Sigmoid colon (tissue), 6 donors: ENCODE measurements at regions not wholly inside any gene's neighbourhood (a gene's known extent, or its start where the extent isn't known, plus 50 kb on each side); places are given as distances from the start of the nearest gene placed in this dataset.

Experiments
- DNase-seq: peaks from one replicate; pipeline ENCODE4 v3.0.0-alpha.2; 2019
- H3K27ac ChIP-seq, 4 donors: fragments of 200-600 bp; sonication (generic); one replicate each; pipeline ENCODE4 v1.5.1; 2016 to 2019; ENCODE audit warnings: mild to moderate bottlenecking in 1 of 4
- H3K27me3 ChIP-seq, 3 donors: fragments of 200-600 bp; sonication (generic); one replicate each; pipeline ENCODE4 v1.5.1; 2019; ENCODE audit warnings: mild to moderate bottlenecking in 1 of 3
- H3K36me3 ChIP-seq, 4 donors: fragments of 200-600 bp; sonication (generic); one replicate each; pipeline ENCODE4 v1.5.1; 2016 to 2019
- H3K4me1 ChIP-seq, 4 donors: fragments of 200-600 bp; sonication (generic); one replicate each; pipeline ENCODE4 v1.5.1; 2017 to 2019
- H3K4me3 ChIP-seq, 4 donors: fragments of 200-600 bp; sonication (generic); one replicate each; pipeline ENCODE4 v1.5.1; 2017 to 2019; ENCODE audit warnings: mild to moderate bottlenecking in 2 of 4, moderate library complexity in 1 of 4
- H3K9me3 ChIP-seq, 4 donors: fragments of 200-600 bp in 3 of 4; sonication (generic) in 3 of 4; one replicate each; pipeline versions ENCODE4 v1.5.1 to v1.6.1; 2013 to 2019
- CTCF ChIP-seq, 4 experiments: fragments of 450-650 bp in 3 of 4; fragments of 200-600 bp in 1 of 4; IDR thresholded peaks; one replicate each; pipeline ENCODE4 v1.5.1; 2016 to 2019; ENCODE audit warnings: antibody characterized with exemption in 4 of 4, mild to moderate bottlenecking in 3 of 4, moderate library complexity in 2 of 4
- EP300 ChIP-seq, 4 donors: sonication (generic); formaldehyde crosslinking; IDR thresholded peaks; one replicate each; pipeline ENCODE4 v1.6.1; 2017; ENCODE audit warnings: antibody characterized with exemption in 4 of 4
- POLR2A ChIP-seq, 2 donors: fragments of 450-650 bp; IDR thresholded peaks; one replicate each; pipeline ENCODE4 v1.6.1; 2016; ENCODE audit warnings: antibody characterized with exemption in 2 of 2, mild to moderate bottlenecking in 2 of 2, moderate library complexity in 2 of 2
- POLR2AphosphoS5 ChIP-seq, 4 donors: sonication (generic); formaldehyde crosslinking; IDR thresholded peaks; one replicate each; pipeline ENCODE4 v1.6.1; 2017; ENCODE audit warnings: antibody characterized with exemption in 4 of 4
- WGBS, 2 donors: extraction: QIAGEN DNeasy Blood & Tissue Kit; methylation state at CpG; one replicate each; pipeline ENCODE4 v1.1.7; 2013; 5-methylcytosine and 5-hydroxymethylcytosine counted together
- intact Hi-C: fragments of 100-400 bp; cut with DNase I; formaldehyde crosslinking; loops from one replicate; pipeline ENCODE4 v1.15.1; 2023
- donor health status: healthy with polysubstance abuse.
- donor health status: healthy.

GRCh38 chr12:25388183-25388582 is 137.5 kb upstream of the KRAS start:
- H3K4me1 ChIP-seq: peaks cover 0 to 7% (median 3%) of the 10 kb centered on the region in 4 donors
- intact Hi-C loops: no loop called here
- TF ChIP-seq CTCF (IDR thresholded peaks at IDR 0.05) (no peak), POLR2AphosphoS5 (IDR thresholded peaks at IDR 0.05) (no peak), POLR2A (IDR thresholded peaks at IDR 0.05) (no peak), EP300 (IDR thresholded peaks at IDR 0.05) (no peak)
- H3K4me3 ChIP-seq: no peak overlapping the region
- DNase-seq: no peak
- no peaks in the 10 kb centered on the region for H3K9me3 ChIP-seq
- no peaks in the 10 kb centered on the region for H3K36me3 ChIP-seq
- peak overlapping the region in 1 of 4 donors; percentile 99 for H3K27ac ChIP-seq
- 18 to 46% methylated on average over 5 of the region's 5 CpGs for WGBS, 2 donors
- H3K27me3 ChIP-seq: no peaks in the 10 kb centered on the region

GRCh38 chr12:25387732-25388050 is 137.0 kb upstream of the KRAS start:
- 72 to 88% methylated on average over 3 of the region's 3 CpGs for WGBS, 2 donors
- H3K4me3 ChIP-seq: no peak overlapping the region
- TF ChIP-seq CTCF (IDR thresholded peaks at IDR 0.05): peak in 1 of 4 experiments; percentile 4
- TF ChIP-seq POLR2A (IDR thresholded peaks at IDR 0.05): no peak
- no peak for DNase-seq
- no peaks in the 10 kb centered on the region for H3K27me3 ChIP-seq
- intact Hi-C loops: loop anchor here (1.0 kb wide), 2 partner anchors 176 to 192 kb away; partner anchors contain the start of genes DNAI7 and ETFRF1
- H3K36me3 ChIP-seq: no peaks in the 10 kb centered on the region
- H3K27ac ChIP-seq: peak overlapping the region in 3 of 4 donors; percentile 99 to 100 (median 99)
- peaks cover 0 to 7% (median 3%) of the 10 kb centered on the region in 4 donors for H3K4me1 ChIP-seq
- H3K9me3 ChIP-seq: no peaks in the 10 kb centered on the region

- 5 to 7% methylated on average over 22 of the region's 22 CpGs for whole genome bisulfite sequencing, 2 donors
- no peaks in the 10 kb centered on the region for H3K27me3 ChIP-seq
- peaks cover 0 to 7% (median 3%) of the 10 kb centered on the region in 4 donors for H3K4me1 ChIP-seq
- peak; percentile 94 for DNase-seq
- TF ChIP-seq POLR2A (IDR thresholded peaks at IDR 0.05): no peak
- no peak for TF ChIP-seq EP300 (IDR thresholded peaks at IDR 0.05)
- peak; percentile 33 to 74 (median 64) for TF ChIP-seq POLR2AphosphoS5 (IDR thresholded peaks at IDR 0.05)
- peak in 3 of 4 experiments; percentile 72 to 83 (median 75) for TF ChIP-seq CTCF (IDR thresholded peaks at IDR 0.05)
- peak overlapping the region; percentile 99 to 100 (median 99) for H3K27ac ChIP-seq
- H3K36me3 ChIP-seq: no peaks in the 10 kb centered on the region
- H3K9me3 ChIP-seq: no peaks in the 10 kb centered on the region
- peak overlapping the region; percentile 72 to 82 (median 76) for H3K4me3 ChIP-seq
- intact Hi-C loops: loop anchor here (1.0 kb wide), 2 partner anchors 176 to 192 kb away; partner anchors contain the start of genes DNAI7 and ETFRF1
Observed at GRCh38 chr12:25386831-25387731, 136.4 kb upstream of the KRAS start.

GRCh38 chr12:25384893-25385248 is 134.1 kb upstream of the KRAS start:
- no peaks in the 10 kb centered on the region for H3K36me3 ChIP-seq
- peaks cover 0 to 7% (median 3%) of the 10 kb centered on the region in 4 donors for H3K4me1 ChIP-seq
- H3K27ac ChIP-seq: peak overlapping the region; percentile 99 to 100 (median 99)
- intact Hi-C loops: no loop called here
- H3K27me3 ChIP-seq: no peaks in the 10 kb centered on the region
- 6 to 23% methylated on average over 14 of the region's 14 CpGs for WGBS, 2 donors
- no peak for DNase-seq
- H3K4me3 ChIP-seq: peak overlapping the region; percentile 72 to 82 (median 76)
- no peaks in the 10 kb centered on the region for H3K9me3 ChIP-seq
- TF ChIP-seq EP300 (IDR thresholded peaks at IDR 0.05): no peak
- TF ChIP-seq POLR2AphosphoS5 (IDR thresholded peaks at IDR 0.05): peak in 1 of 4 donors; percentile 6
- no peak for TF ChIP-seq POLR2A (IDR thresholded peaks at IDR 0.05)
- no peak for TF ChIP-seq CTCF (IDR thresholded peaks at IDR 0.05)
